ENCODE measurements at regions not wholly inside any gene's neighbourhood (a gene's known extent, or its start where the extent isn't known, plus 50 kb on each side); places are given as distances from the start of the nearest gene placed in this dataset.

DNA sequence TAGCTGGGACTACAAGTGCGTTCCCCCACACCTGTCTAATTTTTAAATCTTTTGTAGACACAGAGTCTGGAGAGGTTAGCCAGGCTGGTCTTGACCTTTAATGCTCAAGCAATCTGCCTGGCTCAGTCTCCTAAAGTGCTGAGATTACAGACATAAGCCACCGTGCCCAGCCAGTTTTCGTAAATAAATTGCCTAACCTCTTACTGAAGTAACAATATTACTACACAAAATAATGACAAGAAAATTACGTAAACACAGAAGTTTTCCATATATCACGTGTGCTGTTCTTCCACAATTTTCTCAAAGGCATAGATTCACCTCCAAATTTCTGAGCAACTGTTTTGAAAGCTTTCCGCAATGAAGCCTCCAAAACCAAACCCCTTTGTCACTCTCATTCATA is 58.1 kb upstream of the PROK2 start:
- TF ChIP-seq, protein P1, sequence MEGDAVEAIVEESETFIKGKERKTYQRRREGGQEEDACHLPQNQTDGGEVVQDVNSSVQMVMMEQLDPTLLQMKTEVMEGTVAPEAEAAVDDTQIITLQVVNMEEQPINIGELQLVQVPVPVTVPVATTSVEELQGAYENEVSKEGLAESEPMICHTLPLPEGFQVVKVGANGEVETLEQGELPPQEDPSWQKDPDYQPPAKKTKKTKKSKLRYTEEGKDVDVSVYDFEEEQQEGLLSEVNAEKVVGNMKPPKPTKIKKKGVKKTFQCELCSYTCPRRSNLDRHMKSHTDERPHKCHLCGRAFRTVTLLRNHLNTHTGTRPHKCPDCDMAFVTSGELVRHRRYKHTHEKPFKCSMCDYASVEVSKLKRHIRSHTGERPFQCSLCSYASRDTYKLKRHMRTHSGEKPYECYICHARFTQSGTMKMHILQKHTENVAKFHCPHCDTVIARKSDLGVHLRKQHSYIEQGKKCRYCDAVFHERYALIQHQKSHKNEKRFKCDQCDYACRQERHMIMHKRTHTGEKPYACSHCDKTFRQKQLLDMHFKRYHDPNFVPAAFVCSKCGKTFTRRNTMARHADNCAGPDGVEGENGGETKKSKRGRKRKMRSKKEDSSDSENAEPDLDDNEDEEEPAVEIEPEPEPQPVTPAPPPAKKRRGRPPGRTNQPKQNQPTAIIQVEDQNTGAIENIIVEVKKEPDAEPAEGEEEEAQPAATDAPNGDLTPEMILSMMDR (IDR thresholded peaks at IDR 0.05), result no peak

DNA sequence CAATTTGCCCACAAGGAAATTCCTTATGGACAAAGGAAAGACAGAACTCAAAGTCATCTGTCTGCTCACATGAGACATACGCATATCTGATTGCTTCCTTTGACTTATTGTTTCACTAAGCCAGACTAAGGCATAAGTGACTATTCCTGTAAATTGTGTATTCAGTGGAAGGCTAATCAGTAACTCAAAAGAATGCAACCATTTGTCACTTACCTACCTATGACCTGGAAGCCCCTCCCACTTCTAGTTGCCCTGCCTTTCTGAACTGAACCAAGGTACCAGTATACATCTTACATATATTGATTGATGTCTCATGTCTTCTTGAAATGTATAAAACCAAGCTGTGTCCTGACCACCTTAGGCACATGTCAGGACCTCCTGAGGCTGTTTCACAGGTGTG is 53.5 kb upstream of the PROK2 start:
- TF ChIP-seq, protein P1 (IDR thresholded peaks at IDR 0.05), result no peak
